HS-27A (cell line): ENCODE measurements at regions not wholly inside any gene's neighbourhood (a gene's known extent, or its start where the extent isn't known, plus 50 kb on each side); places are given as distances from the start of the nearest gene placed in this dataset.
"Not testable (repeated sequence)": the region's sequence is repeated elsewhere in the genome, so short reads cannot be mapped to it uniquely, and the experiment has no call there.

ENCODE experiments used
- DNase-seq: peaks from one replicate; pipeline ENCODE4 v3.0.0-alpha.2; 2012; ENCODE audit warnings: low read depth, missing footprints

DNA sequence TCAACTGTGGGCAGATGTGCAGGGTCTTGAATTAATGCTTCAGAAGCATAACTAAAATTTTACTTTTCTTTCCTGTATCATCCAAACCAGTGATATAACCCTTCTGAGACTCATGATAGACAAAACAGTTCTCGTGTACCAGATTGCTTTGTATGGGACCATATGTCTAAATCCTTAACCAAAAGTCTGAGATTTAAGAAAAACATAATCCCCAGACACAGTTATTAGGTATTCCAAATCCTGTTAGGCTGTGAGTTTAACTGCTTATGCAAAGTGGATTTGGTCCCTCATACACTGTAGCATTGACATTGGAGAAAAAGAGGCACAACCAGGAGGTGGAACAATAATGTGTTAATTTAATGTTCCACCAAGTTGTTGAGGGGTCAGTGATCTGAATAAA is 235.0 kb downstream of the PMAIP1 start:
- DNase-seq, result no peak

DNA sequence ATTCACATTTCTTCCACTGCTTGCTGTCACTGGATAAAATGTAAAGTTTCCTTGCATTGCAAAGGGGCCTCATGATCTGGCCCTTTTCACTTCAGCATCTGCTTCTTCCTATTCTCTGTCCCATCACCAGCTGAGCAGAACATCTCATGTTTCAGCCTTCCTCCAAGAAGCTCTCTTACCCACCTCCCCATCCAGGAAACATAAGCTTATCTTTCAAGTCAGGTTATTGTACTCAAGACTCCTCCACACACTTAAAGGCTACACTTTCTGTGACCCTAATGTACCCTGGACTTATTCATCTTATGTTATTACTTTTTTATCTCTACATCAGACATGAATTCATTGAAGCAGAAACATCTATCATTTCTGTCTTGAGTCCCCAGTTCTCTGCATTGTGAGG is 230.5 kb downstream of the PMAIP1 start:
- no peak for DNase-seq

DNA sequence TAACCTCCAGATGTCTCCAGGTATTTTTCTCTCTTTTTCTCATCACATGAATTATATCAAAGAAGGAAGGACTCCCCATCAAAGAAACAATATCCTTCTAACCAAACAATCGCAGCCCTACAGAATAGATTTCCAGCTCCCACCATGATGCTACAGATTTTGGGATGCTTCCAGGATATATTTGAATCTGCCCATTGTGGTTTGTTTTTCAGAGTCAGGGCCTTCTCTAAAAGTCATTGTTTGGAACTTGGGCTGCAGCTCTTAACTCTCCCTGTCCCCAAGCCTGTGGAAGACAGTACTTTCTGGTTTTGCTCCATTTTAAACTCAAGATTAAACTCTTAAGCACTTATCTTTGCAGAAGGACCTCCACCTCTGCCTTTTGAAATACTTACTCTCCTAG is 223.2 kb downstream of the PMAIP1 start:
- DNase-seq, result no peak

DNA sequence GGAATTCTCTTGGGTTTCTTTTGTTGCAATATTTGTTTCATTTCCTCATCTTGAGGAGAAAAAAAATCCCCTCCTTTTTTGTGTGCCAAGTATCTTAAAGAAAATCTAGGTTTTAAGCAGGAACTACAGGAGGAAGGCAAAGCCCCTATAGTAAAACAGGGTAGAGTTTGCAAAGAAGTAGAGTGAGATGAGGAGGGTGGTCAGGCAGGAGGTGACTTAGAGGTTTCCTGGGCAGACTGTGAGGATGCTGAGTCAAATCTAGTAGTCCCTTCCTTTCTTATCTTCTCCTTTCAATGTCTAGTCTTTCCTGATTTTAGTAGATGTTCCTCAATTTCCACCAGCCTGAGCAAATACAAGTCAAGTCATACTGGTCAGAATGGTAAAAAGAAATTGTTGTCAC is 222.5 kb downstream of the PMAIP1 start:
- no peak for DNase-seq

DNA sequence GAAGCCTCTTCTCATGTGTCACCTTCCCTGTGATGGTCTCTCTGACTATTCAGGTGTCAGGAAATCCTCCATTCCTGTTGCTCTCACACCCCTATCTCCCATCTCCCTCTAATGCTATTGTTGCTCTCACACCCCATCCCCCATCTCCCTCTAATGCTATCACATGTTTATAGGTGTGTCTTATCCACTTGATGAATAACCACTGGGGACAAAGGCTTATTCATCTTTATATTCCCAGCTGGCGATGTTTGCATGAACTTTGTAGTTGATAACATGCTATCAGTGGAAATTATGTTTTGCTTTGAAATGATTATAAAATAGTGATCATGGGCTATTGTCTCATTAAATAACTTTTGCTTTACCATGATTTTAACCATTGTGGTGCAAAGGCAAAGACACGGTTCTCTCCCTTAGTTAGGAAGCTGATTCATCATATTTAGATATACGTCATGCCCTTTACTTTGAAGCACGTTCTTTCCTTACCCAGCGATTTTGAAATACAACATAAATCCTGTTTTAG is 220.5 kb downstream of the PMAIP1 start:
- DNase-seq, result no peak

DNA sequence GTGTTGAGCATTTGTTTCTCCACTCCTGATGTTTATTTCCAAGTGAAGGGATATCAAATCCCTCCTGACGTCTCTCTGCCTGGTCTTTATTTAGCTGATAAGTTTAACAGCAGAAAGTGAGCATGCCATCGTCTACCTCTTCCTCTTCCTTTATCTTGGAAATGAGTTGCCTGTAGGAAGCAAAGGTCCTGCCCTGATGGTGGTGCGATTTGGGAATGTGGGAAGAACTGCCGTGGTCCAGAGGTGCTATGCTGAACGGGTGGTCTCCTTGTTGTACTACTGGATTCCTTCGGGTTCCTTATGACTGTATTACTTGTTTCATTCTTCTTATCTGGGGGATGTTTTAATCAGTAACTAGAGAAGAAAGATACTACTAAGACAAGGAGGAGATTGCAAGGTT is 217.5 kb downstream of the PMAIP1 start:
- DNase-seq, result no peak

DNA sequence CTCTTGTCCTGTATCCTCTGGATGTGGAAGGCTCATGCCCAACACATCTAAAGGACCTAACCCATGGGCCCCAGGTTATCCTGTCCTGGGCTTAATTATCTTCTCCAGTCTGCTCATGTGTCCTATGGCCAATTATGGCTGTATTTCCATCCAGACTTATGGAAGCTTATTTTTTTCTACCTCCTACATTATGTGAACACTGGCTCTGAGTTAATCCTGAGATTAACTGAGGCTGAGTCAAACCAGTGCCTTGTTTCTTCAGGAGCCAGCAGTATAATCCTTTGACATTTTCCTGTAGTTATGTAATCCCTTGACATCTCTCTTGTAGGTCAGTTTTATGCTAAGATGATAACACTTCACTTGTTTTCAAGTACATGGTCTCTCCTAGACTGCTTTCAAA is 213.6 kb downstream of the PMAIP1 start:
- DNase-seq, result no peak

DNA sequence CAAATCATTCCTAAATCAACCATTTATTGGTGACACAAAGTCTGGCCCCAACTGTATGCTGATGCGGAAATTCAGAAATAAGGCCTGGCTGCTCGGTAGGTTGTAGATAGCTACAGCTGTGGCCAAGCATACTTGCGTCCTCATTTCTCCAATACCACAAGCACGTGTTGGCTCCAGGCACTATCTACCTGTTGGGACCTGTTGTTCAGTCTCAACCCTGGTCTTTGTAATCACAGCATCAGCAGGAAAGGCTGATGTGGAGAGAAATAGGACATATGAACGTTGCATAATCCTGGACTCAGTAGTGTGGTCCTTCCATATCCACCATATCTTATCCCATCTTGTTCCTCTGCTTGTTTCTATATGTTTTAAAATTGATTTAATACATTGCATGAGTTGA is 212.6 kb downstream of the PMAIP1 start:
- no peak for DNase-seq

DNA sequence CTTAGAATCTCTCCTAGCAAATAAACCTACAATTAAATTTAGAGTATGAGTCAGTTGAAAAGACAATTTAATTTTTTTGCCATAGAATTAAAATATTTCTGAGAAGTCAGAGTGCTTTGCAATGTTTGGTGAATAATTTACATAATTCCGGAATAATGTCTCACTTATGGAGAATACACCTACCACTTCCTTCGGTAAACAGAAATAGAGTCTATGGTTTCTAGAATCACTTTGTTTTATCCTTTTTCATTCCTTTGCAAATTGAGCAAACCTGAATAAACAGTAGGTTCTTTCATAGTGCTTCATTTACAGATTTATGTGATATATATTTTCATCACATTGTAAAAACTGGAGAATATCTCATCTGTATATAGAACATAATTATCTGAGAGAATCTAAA is 211.7 kb downstream of the PMAIP1 start:
- DNase-seq, result no peak

DNA sequence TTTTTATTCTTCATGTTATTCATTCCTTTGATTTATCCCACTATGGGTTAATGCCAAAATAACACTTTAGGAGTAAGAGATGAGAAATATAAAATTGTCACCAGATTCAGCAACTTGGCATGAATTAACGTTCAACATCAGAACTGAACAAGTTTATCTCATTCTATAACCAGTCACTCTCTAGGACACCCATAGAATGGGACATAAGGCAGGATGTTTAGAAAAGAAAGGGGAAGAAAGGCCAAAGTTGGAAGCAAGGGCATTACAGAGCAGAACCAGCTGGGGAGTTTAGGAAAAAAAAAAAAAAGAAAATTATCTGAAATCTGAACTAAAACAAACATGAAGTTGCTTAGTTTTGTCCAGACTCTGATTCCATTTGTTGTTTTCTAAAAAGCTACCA is 211.0 kb downstream of the PMAIP1 start:
- DNase-seq, result no peak

DNA sequence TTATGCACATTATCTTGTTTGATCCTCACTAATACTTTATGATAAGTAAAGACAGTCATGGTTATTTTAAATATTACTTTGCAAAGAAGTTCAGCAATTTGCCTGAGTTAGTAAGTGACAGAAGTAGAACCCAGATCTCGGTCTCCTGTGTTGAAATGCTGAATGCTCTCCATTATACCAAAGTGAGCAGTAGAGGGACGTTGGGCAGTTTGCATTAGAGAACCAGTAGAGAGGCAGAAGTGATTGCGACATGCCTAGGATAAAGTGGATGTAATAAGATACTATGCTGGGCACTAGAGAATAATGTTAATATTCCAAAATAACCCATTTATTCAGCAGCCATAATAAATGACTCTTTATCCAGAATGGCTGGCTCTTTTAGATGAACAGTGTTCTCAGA is 201.0 kb downstream of the PMAIP1 start:
- DNase-seq, result no peak

DNA sequence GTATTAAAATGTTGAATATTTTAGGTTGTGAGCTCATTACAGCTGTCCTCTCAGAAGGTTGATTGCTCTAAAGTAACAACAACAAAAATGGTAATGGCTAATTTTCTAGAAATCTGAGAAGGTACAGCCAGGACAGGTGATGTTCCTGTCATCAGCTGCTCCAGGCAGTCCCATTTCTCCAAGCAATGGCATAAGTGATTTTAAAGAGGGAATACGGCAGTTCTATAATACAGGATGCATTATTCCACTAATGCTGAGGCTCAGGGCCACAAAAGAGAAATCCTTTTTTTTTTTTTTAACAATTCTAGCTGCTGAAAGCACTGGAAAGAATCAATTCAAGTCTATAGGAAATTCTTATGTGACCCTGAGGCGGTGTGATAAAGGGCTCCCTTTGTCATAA is 199.9 kb downstream of the PMAIP1 start:
- no peak for DNase-seq

DNA sequence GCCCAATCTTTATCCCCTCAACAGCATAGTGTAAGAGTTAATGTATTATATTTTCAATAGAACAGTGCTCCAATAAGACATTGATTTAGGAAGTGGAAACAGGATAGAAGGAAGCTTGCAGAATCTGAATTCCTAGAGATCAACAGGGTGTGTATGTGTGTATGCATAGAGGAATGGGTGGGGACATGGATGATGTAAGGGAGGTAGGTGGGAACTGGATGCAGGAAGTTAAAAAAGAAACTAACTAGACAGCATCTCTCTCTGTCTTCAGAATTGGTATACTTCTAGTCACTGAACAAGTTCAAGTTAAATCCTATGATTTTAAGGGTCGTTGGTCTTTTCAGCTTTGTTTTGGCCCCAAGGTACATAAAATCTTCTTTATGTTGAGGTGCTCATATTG is 196.6 kb downstream of the PMAIP1 start:
- DNase-seq, result no peak

DNA sequence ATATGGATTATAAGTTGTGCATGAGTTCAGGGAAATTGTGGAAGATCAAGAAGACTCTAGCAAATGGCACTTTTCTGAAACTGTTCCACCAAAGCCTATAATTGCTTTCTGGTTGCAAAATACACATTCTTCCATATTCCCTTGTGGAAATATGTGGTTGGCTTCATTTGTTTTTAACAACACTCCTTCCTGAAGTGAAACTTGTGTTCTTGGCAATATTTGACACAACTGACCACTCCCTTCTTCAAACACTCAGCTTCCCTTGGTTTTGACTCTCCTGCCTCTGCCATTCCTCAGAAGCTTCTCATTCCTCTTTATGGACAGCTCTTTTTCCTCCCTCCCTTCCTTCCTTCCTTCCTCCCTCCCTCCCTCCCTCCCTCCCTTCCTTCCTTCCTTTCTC is 192.3 kb downstream of the PMAIP1 start:
- DNase-seq, result no peak

DNA sequence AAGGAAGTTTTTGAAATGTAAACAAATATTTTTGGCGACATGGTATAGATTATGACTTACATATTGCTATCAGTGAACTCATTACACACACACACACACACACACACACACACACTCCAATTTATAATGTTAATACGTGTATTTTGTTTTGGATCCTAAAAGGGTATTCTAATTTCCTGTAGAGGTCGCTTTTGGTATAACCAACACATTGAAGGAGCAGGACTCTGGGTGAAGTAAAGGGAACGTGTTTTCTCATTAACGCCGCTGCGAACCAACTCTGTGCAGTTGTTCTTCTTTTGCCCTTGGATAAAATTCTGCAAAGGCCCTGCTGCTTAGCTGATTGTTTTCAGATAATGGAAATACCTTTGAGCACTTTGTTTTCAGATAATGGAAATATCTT is 190.4 kb downstream of the PMAIP1 start:
- DNase-seq, result no peak

DNA sequence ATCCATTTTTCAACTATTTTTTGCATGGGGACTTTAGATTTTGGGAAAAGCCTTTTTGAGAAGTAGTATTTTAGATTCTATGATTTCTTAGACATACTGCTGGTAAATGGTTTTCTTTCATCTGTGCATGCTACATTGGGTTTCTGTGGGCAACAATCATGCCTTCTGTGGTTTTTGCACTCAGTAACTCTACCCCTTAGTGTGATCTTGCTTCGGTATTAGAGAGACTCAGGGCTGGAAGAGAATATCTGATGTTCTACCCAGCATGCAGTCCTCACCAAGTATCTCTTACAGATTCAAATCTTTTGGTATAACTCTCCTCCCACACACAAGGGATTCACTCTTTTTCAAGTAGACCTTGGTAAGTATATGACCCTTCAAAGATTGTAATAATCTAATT is 183.0 kb downstream of the PMAIP1 start:
- no peak for DNase-seq

DNA sequence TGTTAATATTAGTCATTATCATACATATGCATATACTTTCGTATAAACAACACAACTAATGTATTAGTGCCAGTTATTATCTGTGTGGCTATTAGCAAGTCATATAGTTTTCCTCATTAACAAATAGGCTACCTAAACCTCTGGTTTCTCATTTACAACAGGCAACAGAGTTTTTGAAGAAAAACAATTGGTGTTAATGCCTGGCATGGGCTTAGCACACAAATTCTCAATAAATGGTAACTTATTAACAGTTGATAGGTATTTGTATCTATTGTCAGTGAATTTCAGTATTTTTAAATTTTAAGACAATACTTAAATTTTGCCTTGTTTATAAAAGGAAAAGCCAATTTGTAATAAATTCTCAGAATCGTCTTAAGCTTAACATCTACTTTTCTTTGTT is 182.5 kb downstream of the PMAIP1 start:
- no peak for DNase-seq

DNA sequence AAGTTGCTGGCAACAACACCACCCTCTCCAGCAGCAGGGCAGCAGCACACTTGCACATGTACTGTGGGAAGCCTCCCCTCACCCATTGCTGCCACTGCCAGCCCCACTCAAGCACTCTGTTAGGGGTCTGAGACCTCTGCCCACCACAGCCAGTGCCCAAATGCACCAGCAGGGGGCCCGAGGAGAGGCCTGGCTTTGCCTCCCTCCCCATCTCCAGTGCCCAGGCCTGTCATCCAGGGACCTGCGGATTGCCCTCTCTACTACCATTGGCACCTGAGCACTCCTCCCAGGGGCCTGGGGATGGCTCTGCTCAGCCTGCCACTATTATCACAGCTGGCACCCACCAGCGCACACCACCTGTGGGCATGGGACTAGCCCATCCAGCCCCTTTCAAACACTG is 175.7 kb downstream of the PMAIP1 start:
- no peak for DNase-seq

DNA sequence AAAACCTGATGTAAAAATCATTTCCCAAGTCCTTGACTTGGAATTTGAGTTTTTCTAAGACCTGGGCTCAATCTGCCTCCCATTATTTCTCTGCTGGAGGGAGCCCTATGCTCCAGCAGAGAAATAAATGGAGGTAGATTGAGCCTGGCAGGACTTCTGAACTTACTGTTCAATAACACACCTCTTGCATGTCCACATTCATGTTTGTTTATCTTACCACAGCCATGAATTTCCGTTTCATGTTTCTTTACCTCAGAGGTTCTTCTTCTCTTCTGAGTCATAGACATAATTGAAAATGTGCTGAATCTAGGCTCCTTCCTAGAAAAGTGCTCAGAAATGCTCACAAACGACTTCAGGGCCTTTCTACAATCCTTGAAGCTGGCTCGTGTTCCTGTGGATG is 170.8 kb downstream of the PMAIP1 start:
- no peak for DNase-seq

DNA sequence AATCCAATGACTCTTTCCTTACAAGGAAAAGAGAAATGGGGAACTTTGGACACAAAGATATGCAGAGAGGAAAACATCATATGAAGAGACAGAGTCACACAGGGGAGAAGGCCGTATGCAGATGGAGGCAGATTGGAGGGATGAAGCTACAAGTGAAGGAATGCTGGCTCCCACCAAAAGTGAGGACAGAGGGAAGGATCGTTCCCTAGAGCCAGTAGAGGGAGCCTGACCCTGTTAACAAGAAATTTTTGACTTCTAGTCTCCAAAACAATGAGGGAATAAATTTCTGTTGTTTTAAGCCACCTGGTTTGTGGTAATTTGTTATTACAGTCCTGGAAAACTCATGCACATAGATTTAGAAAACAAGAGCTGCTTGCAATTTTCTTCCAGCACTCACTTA is 169.3 kb downstream of the PMAIP1 start:
- DNase-seq, result no peak

DNA sequence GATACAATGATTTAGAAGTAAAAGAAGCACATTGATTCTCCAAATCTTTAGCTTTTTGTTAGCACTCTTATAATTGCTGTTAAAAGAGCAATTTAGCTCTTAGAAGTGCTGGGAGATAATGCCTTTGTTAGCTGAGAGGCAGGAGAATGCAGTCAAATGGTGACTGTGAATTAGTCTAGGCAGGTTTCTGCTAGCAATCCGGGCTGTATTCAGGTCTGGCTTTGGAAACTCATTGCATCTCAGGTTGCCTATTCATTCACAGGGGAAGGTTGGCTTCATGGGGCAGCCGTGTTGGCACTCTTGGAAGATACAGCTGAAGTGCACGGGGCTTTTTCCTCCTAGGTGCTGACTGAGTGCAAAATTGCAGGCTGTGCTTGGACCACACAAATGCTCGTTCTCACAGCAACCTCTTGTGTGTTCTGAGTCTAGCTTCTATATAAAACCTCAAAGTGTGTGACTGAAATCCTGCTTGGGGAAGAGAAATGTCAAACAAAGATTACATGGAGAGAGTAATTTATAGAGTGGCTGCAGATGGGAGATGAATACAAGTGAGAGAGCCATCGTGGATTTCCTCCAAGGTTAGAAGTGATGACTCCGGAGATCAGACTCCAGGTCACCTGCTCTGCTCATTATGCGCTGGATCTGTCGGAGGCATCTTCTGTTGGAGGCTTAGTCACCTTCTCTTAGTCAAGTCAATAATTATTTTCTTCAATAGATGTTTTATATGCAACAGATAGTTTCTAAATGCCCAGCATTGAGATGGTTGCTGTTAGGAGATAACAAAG is 167.8 kb downstream of the PMAIP1 start:
- no peak for DNase-seq

DNA sequence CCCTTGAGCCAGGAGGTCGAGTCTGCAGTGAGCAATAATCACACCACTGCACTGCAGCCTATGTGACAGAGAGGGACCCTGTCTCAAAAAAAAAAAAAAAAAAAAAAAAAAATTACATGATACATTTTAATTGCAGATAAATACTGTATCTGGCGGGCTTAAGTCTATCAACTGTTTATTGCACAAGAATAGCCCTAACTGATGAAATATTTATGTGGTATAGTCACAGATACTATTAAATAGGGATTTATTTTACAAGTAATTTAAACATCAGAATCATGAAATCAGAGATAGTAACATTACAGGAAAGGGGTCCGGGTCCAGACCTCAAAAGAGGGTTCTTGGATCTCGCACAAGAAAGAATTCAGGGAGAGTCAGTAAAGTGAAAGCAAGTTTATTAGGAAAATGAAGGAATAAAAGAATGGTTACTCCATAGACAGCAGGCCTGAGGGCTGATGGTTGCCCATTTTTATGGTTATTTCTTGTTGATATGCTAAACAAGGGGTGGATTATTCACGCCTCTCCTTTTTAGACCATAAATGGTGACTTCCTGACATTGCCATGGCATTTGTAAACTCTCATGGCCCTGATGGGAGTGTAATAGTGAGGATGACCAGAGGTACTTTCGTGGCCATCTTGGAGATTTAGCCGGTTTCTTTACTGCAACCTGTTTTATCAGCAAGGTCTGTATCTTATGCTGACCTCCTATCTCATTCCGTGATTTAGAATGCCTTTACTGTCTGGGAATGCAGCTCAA is 166.6 kb downstream of the PMAIP1 start:
- DNase-seq, result no peak

DNA sequence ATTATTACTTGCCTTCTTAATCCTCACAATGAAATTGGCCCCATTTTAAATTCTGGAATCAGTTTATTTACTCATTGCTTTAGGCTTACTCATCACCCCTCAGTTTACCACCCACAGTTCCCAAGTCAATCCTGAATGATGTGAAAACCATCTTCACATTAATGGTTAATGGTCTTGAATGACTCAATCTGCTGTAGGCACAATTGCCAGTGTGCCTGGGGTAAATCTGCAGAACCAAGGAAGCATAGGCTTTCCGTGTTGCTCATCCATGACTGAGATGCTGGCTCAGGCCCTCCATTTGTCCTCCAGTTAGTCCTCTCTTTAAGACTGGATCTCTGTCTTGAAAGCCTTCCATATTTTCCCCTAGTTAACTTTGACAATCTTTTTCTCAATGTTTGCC is 164.5 kb downstream of the PMAIP1 start:
- DNase-seq, result no peak

DNA sequence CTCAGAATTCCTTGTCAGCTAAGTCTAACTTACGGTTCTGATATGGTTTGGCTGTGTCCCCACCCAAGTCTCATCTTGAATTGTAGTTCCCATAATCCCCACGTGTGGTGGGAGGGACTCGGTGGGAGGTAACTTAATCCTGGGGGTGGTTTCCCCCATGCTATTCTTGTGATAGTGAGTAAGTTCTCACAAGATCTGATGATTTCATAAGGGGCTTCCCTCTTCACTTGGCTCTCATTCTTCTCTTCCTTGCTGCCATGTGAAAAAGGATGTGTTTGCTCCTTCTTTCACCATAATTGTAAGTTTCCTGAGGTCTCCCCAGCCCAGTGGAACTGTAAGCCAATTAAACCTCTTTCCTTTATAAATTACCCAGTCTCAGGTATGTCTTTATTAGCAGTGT is 163.0 kb downstream of the PMAIP1 start:
- DNase-seq, result not testable (repeated sequence)
